CD14-positive monocyte (primary cell): ENCODE measurements at regions not wholly inside any gene's neighbourhood (a gene's known extent, or its start where the extent isn't known, plus 50 kb on each side); places are given as distances from the start of the nearest gene placed in this dataset.
"Not testable (repeated sequence)": the region's sequence is repeated elsewhere in the genome, so short reads cannot be mapped to it uniquely, and the experiment has no call there.

Experiments
- DNase-seq, 3 donors: peaks; one replicate each; pipeline ENCODE4 v3.0.0-alpha.2; 2011 to 2022
- H2AFZ ChIP-seq: 2 replicates; pipeline ENCODE4 v1.6.0; 2012; ENCODE audit warnings: mild to moderate bottlenecking, low read depth, low read length, inconsistent platforms; ENCODE audit not compliant: insufficient read depth, poor library complexity, severe bottlenecking
- H3K27ac ChIP-seq, 2 donors: 1 replicate in 1 of 2; 2 replicates in 1 of 2; pipeline ENCODE4 v1.5.1; 2012 to 2013; ENCODE audit warnings: low read length in 2 of 2, control low read depth in 1 of 2, inconsistent platforms in 1 of 2, low read depth in 1 of 2, mild to moderate bottlenecking in 1 of 2
- H3K27me3 ChIP-seq, 2 donors: one replicate each; pipeline versions ENCODE4 v1.6.0 to v1.6.1; 2011 to 2013; ENCODE audit warnings: low read length in 2 of 2; ENCODE audit not compliant: control insufficient read depth in 2 of 2, insufficient read depth in 2 of 2
- H3K36me3 ChIP-seq, 2 donors: replicated peaks in 1 of 2; 1 replicate in 1 of 2; 2 replicates in 1 of 2; pipeline versions ENCODE4 v1.5.1 to v1.6.1; 2012 to 2013; ENCODE audit warnings: low read length in 2 of 2, control low read depth in 1 of 2, inconsistent platforms in 1 of 2, mild to moderate bottlenecking in 1 of 2; ENCODE audit not compliant: insufficient read depth in 2 of 2, control insufficient read depth in 1 of 2
- H3K4me1 ChIP-seq, 2 donors: 1 replicate in 1 of 2; 2 replicates in 1 of 2; pipeline versions ENCODE4 v1.5.1 to v1.6.1; 2012 to 2013; ENCODE audit warnings: low read length in 2 of 2, control low read depth in 1 of 2, inconsistent platforms in 1 of 2, mild to moderate bottlenecking in 1 of 2, moderate library complexity in 1 of 2; ENCODE audit not compliant: insufficient read depth in 2 of 2, control insufficient read depth in 1 of 2
- H3K4me2 ChIP-seq: replicated peaks from 2 replicates; pipeline ENCODE3; 2012; ENCODE audit warnings: low read length, moderate library complexity, mild to moderate bottlenecking; ENCODE audit not compliant: poor library complexity, severe bottlenecking; ENCODE audit errors: extremely low read depth
- H3K4me3 ChIP-seq, 3 experiments: fragments of 200-600 bp in 1 of 3; sonication (generic) in 1 of 3; replicated peaks in 1 of 3; 1 replicate in 2 of 3; 2 replicates in 1 of 3; pipeline ENCODE4 v1.5.1; 2011 to 2013; ENCODE audit warnings: low read length in 3 of 3, mild to moderate bottlenecking in 3 of 3, control low read depth in 2 of 3, low read depth in 2 of 3, inconsistent platforms in 1 of 3, moderate library complexity in 1 of 3
- H3K79me2 ChIP-seq: 2 replicates; pipeline ENCODE4 v1.6.0; 2012; ENCODE audit warnings: mild to moderate bottlenecking, control low read depth, inconsistent platforms, low read length, moderate library complexity; ENCODE audit not compliant: insufficient read depth
- H3K9ac ChIP-seq: 2 replicates; pipeline ENCODE4 v1.6.0; 2017; ENCODE audit warnings: low read length, mild to moderate bottlenecking; ENCODE audit not compliant: insufficient read depth, poor library complexity, severe bottlenecking
- H3K9me3 ChIP-seq, 2 donors: replicated peaks in 1 of 2; 1 replicate in 1 of 2; 2 replicates in 1 of 2; pipeline versions ENCODE4 v1.5.1 to v1.6.1; 2012 to 2013; ENCODE audit warnings: low read length in 2 of 2, control low read depth in 1 of 2; ENCODE audit not compliant: control insufficient read depth in 1 of 2, insufficient read depth in 1 of 2
- H4K20me1 ChIP-seq: 2 replicates; pipeline ENCODE4 v1.6.0; 2012; ENCODE audit warnings: mild to moderate bottlenecking, low read length, control low read depth, moderate library complexity; ENCODE audit not compliant: insufficient read depth
- H3K27ac Mint-ChIP-seq, 7 donors: one replicate each; pipeline ENCODE4 v1.8.0; 2020; ENCODE audit warnings: mild to moderate bottlenecking in 7 of 7, mixed read lengths in 7 of 7, moderate library complexity in 6 of 7, inconsistent platforms in 2 of 7
- H3K27me3 Mint-ChIP-seq, 3 donors: one replicate each; pipeline ENCODE4 v1.8.0; 2021 to 2022; ENCODE audit warnings: low read depth in 3 of 3, mild to moderate bottlenecking in 3 of 3, mixed read lengths in 3 of 3, moderate library complexity in 3 of 3, inconsistent platforms in 1 of 3
- H3K36me3 Mint-ChIP-seq, 2 donors: one replicate each; pipeline ENCODE4 v1.8.0; 2020; ENCODE audit warnings: mixed read lengths in 2 of 2, inconsistent platforms in 1 of 2, mild to moderate bottlenecking in 1 of 2
- H3K4me1 Mint-ChIP-seq: one replicate; pipeline ENCODE4 v1.8.0; 2020; ENCODE audit warnings: mild to moderate bottlenecking, mixed read lengths
- H3K4me3 Mint-ChIP-seq, 2 donors: one replicate each; pipeline ENCODE4 v1.8.0; 2020; ENCODE audit warnings: mild to moderate bottlenecking in 2 of 2, mixed read lengths in 2 of 2, moderate library complexity in 1 of 2
- H3K9me3 Mint-ChIP-seq, 7 donors: one replicate each; pipeline ENCODE4 v1.8.0; 2020 to 2022; ENCODE audit warnings: mixed read lengths in 7 of 7, mild to moderate bottlenecking in 6 of 7, moderate library complexity in 6 of 7, inconsistent platforms in 2 of 7
- WGBS: methylation state at CpG from one replicate; pipeline ENCODE4 v1.1.5; 2013; ENCODE audit warnings: missing lambda C conversion rate; ENCODE audit not compliant: insufficient coverage; 5-methylcytosine and 5-hydroxymethylcytosine counted together
- intact Hi-C, 2 donors: fragments of 100-400 bp; cut with micrococcal nuclease; formaldehyde crosslinking; loops; one replicate each; pipeline versions ENCODE4 v1.15.0 to v1.15.1; 2023
- TF ChIP-seq, protein P1 (sequence below): fragments of 200-600 bp; IDR thresholded peaks from one replicate; pipeline ENCODE4 v1.8.0; 2022; ENCODE audit warnings: antibody characterized with exemption, mild to moderate bottlenecking

DNA sequence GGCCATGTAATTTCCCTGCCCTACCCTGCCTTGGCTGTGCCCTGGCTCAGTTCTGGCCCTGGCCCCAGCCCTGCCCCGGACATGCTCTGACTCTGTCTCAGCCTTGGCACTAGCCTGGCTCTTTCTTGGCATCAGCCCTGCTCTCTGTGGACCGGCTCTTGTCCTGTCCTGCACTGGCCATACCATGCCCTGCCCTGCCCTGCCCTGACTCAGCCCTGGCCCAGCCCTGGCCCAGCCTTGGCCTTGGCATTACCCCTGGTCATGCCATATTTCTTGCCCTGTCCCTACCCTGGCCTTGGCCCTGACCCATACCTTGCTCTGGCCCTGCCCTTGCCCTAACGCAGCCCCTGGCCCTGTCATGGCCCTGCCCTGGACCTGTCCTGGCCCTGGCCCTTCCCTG, 643.9 kb downstream of the ZNF37A start:
- H3K4me3 ChIP-seq, H3K27me3 Mint-ChIP-seq, H3K27ac Mint-ChIP-seq, DNase-seq, H3K4me3 Mint-ChIP-seq, H3K9ac ChIP-seq, H3K36me3 Mint-ChIP-seq, H3K4me1 ChIP-seq, intact Hi-C loops, H3K27ac ChIP-seq, H3K36me3 ChIP-seq, H2AFZ ChIP-seq, H3K4me2 ChIP-seq, H4K20me1 ChIP-seq, H3K27me3 ChIP-seq, H3K4me1 Mint-ChIP-seq, H3K79me2 ChIP-seq: not testable (repeated sequence)
- H3K9me3 Mint-ChIP-seq = peaks cover 30 to 65% (median 57%) of the 10 kb centered on the region in 7 donors
- WGBS = 100% methylated on average over 2 of the region's 3 CpGs
- H3K9me3 ChIP-seq = peaks cover 46 to 71% of the 10 kb centered on the region in 2 donors

DNA sequence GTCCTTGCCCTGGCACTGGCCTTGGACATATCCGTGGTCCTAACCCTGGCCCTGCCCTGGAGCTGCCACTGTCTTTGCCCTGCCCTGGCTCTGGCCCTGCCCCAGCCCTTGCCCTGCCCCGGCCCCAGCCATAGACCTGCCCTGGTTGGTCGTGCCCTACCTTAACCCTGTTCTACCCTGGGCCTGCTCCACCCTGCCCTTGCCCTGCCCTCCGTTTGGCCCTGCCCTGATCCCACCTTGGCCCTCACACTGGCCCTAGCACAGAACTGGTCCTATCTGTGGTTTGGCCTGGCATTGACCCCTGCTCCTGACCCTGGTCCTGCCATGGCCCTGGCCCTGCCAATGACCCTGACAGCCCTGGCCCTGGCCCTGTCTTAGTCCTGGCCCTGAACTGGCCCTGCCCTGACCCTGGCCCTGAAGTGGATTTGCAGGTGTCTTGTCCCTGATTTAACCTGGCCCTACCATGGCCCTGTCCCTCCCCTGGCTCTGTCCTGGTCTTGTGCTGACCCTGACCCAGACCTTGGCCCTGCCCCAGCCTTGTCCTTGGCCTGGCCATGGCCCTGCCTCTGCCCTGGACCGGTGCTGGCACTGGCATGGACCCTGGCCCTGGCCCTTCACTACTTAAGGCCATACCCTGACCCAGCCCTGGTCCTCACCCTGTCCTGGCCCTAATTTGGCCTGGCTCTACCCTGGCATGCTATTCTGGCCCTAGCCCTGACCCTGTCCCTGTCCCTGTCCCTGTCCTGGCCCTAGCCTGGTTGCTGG, 645.1 kb downstream of the ZNF37A start:
- H3K79me2 ChIP-seq, intact Hi-C loops, H3K36me3 Mint-ChIP-seq, DNase-seq, H3K27me3 Mint-ChIP-seq, H2AFZ ChIP-seq, H3K36me3 ChIP-seq, H3K9ac ChIP-seq, H3K27ac Mint-ChIP-seq, H3K4me3 ChIP-seq, H3K4me1 ChIP-seq, H3K27me3 ChIP-seq, H3K4me2 ChIP-seq, H3K27ac ChIP-seq, H3K4me1 Mint-ChIP-seq, H4K20me1 ChIP-seq, H3K4me3 Mint-ChIP-seq: not testable (repeated sequence)
- 64% methylated on average over 5 of the region's 5 CpGs for WGBS
- H3K9me3 ChIP-seq = peaks cover 46 to 71% of the 10 kb centered on the region in 2 donors
- H3K9me3 Mint-ChIP-seq = peaks cover 30 to 64% (median 54%) of the 10 kb centered on the region in 7 donors

DNA sequence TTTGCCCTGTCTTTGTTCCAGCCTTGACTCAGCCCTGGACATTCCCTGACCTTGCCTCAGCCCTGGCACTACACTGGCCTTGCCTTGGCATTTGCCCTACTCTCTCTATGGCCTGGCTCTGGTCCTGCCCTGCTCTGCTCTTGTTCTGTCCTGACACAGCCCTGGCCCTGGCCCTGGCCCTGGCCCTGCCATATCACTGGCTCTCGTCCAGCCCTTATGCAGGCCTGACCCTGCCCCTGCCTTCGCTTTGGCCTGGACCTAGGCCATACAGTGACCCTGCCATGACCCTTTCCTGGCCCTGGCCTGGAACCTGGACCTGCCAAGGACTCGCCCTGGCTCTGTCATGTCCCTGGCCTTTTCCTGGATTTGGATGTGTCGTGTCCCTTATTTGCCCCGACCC, 646.0 kb downstream of the ZNF37A start:
- Histone ChIP-seq H3K79me2 (no peaks in the 10 kb centered on the region), H3K27ac (no peak overlapping the region), H3K4me3 (no peak overlapping the region), H3K4me1 (no peaks in the 10 kb centered on the region), H3K9ac (no peak overlapping the region), H3K4me2 (no peak overlapping the region), H3K9me3 (peaks cover 53 to 69% of the 10 kb centered on the region in 2 donors), H2AFZ (no peak overlapping the region), H3K27me3 (no peaks in the 10 kb centered on the region), H4K20me1 (no peaks in the 10 kb centered on the region), H3K36me3 (no peaks in the 10 kb centered on the region)
- intact Hi-C loops = no loop called here
- no peak for DNase-seq
- no peaks in the 10 kb centered on the region for H3K4me1 Mint-ChIP-seq
- no peaks in the 10 kb centered on the region for H3K36me3 Mint-ChIP-seq
- H3K9me3 Mint-ChIP-seq = peaks cover 30 to 62% (median 51%) of the 10 kb centered on the region in 7 donors
- TF ChIP-seq, protein P1, sequence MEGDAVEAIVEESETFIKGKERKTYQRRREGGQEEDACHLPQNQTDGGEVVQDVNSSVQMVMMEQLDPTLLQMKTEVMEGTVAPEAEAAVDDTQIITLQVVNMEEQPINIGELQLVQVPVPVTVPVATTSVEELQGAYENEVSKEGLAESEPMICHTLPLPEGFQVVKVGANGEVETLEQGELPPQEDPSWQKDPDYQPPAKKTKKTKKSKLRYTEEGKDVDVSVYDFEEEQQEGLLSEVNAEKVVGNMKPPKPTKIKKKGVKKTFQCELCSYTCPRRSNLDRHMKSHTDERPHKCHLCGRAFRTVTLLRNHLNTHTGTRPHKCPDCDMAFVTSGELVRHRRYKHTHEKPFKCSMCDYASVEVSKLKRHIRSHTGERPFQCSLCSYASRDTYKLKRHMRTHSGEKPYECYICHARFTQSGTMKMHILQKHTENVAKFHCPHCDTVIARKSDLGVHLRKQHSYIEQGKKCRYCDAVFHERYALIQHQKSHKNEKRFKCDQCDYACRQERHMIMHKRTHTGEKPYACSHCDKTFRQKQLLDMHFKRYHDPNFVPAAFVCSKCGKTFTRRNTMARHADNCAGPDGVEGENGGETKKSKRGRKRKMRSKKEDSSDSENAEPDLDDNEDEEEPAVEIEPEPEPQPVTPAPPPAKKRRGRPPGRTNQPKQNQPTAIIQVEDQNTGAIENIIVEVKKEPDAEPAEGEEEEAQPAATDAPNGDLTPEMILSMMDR = no peak
- 63% methylated on average over 3 of the region's 5 CpGs for WGBS
- no peak overlapping the region for H3K4me3 Mint-ChIP-seq
- H3K27ac Mint-ChIP-seq = no peak overlapping the region
- no peaks in the 10 kb centered on the region for H3K27me3 Mint-ChIP-seq
